ENCODE measurements at regions not wholly inside any gene's neighbourhood (a gene's known extent, or its start where the extent isn't known, plus 50 kb on each side); places are given as distances from the start of the nearest gene placed in this dataset.
"Not testable (repeated sequence)": the region's sequence is repeated elsewhere in the genome, so short reads cannot be mapped to it uniquely, and the experiment has no call there.

DNA sequence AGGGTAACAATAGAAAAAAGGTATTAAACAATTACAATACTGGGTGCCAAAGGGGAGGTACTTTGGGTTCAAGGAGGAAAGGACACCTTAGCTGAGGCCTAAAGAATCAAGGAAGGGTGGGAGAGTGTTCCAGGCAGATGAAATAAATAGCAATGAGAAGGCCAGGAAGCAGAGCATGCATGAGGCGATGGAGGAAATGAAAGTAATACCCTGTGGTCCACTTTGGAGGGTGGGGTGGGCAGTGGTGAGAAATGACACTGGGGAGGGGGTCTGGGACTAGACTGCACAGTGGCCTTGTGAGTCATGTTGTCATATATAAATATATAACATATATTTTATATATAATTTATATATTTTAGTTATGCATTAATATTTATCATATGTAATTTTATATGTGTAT is 55.9 kb downstream of the BHLHE40 start:
- no peak for DNase-seq (ENCODE audit: low spot score)
- Mint-ChIP-seq H3K27ac (no peak overlapping the region), H3K4me1 (ENCODE audit: low read depth) (peaks cover 54% of the 10 kb centered on the region), H3K9me3 (no peaks in the 10 kb centered on the region), H3K4me3 (no peak overlapping the region), H3K27me3 (ENCODE audit: insufficient read depth) (no peaks in the 10 kb centered on the region), H3K36me3 (ENCODE audit: low read depth) (peaks cover 3% of the 10 kb centered on the region)
- intact Hi-C loops (cut with micrococcal nuclease), result loop anchor here (5.0 kb wide), 1 partner anchor 128 kb away; no protein-coding TSS in a partner anchor

DNA sequence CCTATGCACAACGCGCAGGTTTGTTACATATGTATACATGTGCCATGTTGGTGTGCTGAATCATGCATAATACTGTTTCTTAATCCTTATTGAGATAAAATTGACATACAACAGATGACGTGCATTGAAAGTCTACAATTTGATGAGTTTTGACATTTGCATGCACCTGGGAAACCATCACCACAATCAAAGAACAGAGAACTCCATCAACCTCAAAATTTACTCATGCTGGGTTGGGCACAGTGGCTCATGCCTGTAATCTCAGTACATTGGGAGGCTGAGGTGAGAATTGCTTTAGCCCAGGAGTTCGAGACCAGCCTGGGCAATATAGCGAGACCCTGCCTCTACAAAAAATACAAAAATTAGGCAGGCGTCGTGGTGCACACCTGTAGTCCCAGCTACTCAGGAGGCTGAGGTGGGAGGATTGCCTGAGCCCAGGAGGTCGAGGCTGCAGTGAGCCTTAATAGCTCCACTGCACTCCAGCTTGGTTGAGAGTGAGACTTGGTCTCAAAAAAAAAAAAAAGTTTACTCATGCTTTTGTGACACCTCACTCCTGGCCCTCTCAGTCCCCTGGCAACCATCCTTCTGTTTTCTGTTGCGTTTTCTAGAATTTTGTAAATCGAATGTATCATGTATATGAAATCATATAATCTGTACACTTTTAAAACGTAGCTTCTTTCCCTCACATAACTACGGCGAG is 56.6 kb downstream of the BHLHE40 start:
- Mint-ChIP-seq H3K36me3 (ENCODE audit: low read depth) (peaks cover 3% of the 10 kb centered on the region), H3K4me3 (no peak overlapping the region), H3K4me1 (ENCODE audit: low read depth) (peaks cover 55% of the 10 kb centered on the region), H3K27me3 (ENCODE audit: insufficient read depth) (no peaks in the 10 kb centered on the region), H3K9me3 (no peaks in the 10 kb centered on the region), H3K27ac (peak overlapping the region; percentile 55)
- DNase-seq (ENCODE audit: low spot score), result no peak
- intact Hi-C loops (cut with micrococcal nuclease), result loop anchor here (5.0 kb wide), 1 partner anchor 129 kb away; no protein-coding TSS in a partner anchor

DNA sequence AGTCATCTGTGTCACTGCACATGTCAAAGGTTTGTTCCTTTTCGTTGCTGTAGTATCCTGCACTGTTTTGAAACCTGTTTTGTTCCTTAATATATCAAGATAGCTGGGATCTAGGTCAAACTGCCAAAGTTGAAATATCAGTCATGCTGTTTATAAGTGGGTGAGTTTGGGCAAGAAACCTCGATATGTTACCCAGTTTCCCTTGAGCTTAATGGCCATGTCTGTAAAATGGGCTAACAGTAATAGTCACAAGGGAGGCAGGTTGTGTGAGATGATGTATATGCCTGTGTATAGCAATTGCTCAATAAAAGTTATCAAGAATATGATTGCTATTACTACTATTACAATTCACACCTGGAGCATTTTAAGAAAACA is 57.1 kb downstream of the BHLHE40 start:
- intact Hi-C loops (cut with micrococcal nuclease), result loop anchor here (5.0 kb wide), 1 partner anchor 129 kb away; no protein-coding TSS in a partner anchor
- no peaks in the 10 kb centered on the region for H3K9me3 Mint-ChIP-seq
- H3K36me3 Mint-ChIP-seq (ENCODE audit: low read depth), result peaks cover 3% of the 10 kb centered on the region
- H3K27me3 Mint-ChIP-seq (ENCODE audit: insufficient read depth), result no peaks in the 10 kb centered on the region
- peak overlapping the region; percentile 55 for H3K27ac Mint-ChIP-seq
- peaks cover 54% of the 10 kb centered on the region for H3K4me1 Mint-ChIP-seq (ENCODE audit: low read depth)
- no peak overlapping the region for H3K4me3 Mint-ChIP-seq
- DNase-seq (ENCODE audit: low spot score), result no peak

DNA sequence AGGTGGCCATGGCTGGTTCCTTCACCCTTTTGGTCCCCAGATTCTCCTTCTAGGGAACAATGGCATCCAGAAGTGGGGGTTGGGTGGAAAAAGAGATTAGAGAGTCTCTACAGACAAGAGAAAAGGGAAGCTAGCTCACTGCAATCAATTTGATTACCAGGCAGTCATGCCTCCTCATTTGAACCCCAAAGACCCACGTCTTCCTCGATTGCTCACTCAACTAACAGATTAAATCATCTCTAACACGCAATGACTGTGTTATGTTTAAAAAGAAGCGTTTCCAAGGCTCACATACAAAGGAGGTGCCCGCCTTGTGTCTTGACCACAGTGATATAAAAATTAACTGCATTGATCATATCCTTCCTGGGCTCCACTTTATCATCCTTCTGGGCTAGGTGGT is 57.6 kb downstream of the BHLHE40 start:
- Mint-ChIP-seq H3K36me3 (ENCODE audit: low read depth) (peaks cover 3% of the 10 kb centered on the region), H3K4me1 (ENCODE audit: low read depth) (peaks cover 49% of the 10 kb centered on the region), H3K27me3 (ENCODE audit: insufficient read depth) (no peaks in the 10 kb centered on the region), H3K4me3 (no peak overlapping the region), H3K9me3 (no peaks in the 10 kb centered on the region), H3K27ac (peak overlapping the region; percentile 93)
- no peak for DNase-seq (ENCODE audit: low spot score)
- intact Hi-C loops (cut with micrococcal nuclease), result loop anchor here (5.0 kb wide), 1 partner anchor 130 kb away; no protein-coding TSS in a partner anchor

DNA sequence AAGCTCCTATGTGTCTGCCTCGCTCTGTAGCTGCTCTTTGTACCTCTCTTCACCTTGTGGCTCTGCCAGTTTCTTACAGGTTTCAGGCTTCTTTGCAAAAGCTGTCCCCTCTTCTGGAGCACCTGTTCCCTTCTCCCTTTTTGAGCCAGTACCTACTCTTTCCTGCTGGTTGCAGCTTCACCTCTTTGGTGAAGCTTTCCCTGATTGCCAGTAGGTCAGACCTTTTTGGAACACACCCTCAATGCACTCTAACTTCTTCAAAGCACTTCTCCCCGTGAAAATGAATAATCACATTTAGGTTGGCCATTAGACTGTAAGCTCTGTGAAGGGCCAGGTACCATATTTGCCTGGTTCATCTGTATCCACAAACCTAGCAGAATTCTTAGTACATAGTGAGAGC is 60.3 kb downstream of the BHLHE40 start:
- Mint-ChIP-seq H3K4me3 (no peak overlapping the region), H3K4me1 (ENCODE audit: low read depth) (peaks cover 52% of the 10 kb centered on the region), H3K27ac (peak overlapping the region; percentile 56), H3K27me3 (ENCODE audit: insufficient read depth) (no peaks in the 10 kb centered on the region), H3K9me3 (no peaks in the 10 kb centered on the region), H3K36me3 (ENCODE audit: low read depth) (peaks cover 3% of the 10 kb centered on the region)
- no peak for DNase-seq (ENCODE audit: low spot score)
- intact Hi-C loops (cut with micrococcal nuclease), result loop anchor here (5.0 kb wide), 1 partner anchor 132 kb away; no protein-coding TSS in a partner anchor

DNA sequence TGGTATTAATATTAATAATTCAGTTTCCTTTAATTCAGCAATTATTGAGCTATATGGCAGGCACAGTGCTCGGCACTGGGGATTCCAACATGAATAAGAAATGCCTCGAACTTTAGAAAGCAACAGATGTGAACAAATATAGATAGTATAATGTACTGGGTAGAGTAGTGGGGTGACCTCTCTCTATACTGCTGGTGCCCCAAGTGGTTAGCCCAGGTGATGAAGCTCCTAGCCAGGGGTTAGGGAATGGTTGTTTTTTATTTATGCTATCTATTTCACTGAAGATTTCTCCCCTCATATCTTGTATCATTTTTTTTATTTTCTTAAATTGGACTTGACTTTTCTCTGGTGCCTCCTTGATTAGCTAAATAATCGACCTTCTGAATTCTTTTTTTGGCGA is 62.1 kb downstream of the BHLHE40 start:
- H3K4me1 Mint-ChIP-seq (ENCODE audit: low read depth), result peaks cover 45% of the 10 kb centered on the region
- H3K4me3 Mint-ChIP-seq, result no peak overlapping the region
- H3K36me3 Mint-ChIP-seq (ENCODE audit: low read depth), result peaks cover 3% of the 10 kb centered on the region
- intact Hi-C loops (cut with micrococcal nuclease), result no loop called here
- no peaks in the 10 kb centered on the region for H3K9me3 Mint-ChIP-seq
- DNase-seq (ENCODE audit: low spot score), result no peak
- H3K27me3 Mint-ChIP-seq (ENCODE audit: insufficient read depth), result no peaks in the 10 kb centered on the region
- H3K27ac Mint-ChIP-seq, result no peak overlapping the region

DNA sequence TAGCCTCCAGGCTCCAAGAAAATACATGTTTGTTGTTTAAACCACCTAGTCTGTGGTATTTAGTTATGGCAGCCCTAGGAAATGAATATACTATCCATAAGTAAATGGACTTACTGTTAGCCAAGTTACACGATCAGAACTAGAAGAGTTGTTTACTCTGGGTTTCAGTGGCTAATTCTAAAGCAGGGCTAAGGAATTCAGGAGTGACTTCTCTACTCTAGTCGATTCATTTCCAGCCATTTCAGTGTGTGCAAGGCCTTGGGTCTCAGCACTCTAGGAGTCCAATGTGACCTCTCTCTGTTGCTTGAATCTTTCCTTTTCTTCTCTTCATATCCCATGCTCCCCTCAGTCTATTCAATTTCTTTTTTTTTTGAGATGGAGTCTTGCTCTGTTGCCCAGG is 66.7 kb downstream of the BHLHE40 start:
- Mint-ChIP-seq H3K4me3 (no peak overlapping the region), H3K9me3 (peaks cover 17% of the 10 kb centered on the region), H3K27me3 (ENCODE audit: insufficient read depth) (no peaks in the 10 kb centered on the region), H3K27ac (no peak overlapping the region), H3K4me1 (ENCODE audit: low read depth) (peaks cover 6% of the 10 kb centered on the region), H3K36me3 (ENCODE audit: low read depth) (peaks cover 3% of the 10 kb centered on the region)
- intact Hi-C loops (cut with micrococcal nuclease), result no loop called here
- DNase-seq (ENCODE audit: low spot score), result no peak

DNA sequence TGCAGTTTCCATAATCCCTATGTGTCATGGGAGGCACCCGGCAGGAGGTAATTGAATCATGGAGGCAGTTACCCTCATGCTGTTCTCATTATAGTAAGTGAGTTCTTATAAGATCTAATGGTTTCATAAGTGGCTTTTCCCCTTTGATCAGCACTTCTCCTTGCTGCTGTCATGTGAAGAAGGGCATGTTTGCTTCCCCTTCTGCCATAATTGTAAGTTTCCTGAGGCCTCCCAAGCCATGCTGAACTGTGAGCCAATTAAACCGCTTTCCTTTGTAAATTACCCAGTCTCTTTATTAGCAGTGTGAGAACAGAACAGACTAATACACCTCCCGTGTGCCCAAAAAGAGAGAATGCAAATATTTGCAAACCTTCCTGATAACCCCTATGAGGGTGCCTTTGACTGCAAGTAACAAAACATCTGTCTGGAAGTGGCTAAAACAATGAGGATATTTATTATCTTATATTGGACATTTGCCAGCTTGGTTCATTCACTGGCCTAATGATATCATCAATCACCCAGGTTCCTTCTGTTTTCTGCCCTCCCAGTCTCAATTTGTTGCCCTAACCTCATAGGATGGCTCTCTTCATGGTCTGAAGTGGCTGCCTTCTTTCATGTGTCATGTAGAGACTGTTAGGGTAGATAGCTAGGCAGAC is 68.7 kb downstream of the BHLHE40 start:
- no peak for DNase-seq (ENCODE audit: low spot score)
- H3K27ac Mint-ChIP-seq, result no peak overlapping the region
- no peaks in the 10 kb centered on the region for H3K27me3 Mint-ChIP-seq (ENCODE audit: insufficient read depth)
- H3K9me3 Mint-ChIP-seq, result peaks cover 17% of the 10 kb centered on the region
- peaks cover 26% of the 10 kb centered on the region for H3K4me1 Mint-ChIP-seq (ENCODE audit: low read depth)
- peaks cover 8% of the 10 kb centered on the region for H3K36me3 Mint-ChIP-seq (ENCODE audit: low read depth)
- intact Hi-C loops (cut with micrococcal nuclease), result no loop called here
- no peak overlapping the region for H3K4me3 Mint-ChIP-seq

DNA sequence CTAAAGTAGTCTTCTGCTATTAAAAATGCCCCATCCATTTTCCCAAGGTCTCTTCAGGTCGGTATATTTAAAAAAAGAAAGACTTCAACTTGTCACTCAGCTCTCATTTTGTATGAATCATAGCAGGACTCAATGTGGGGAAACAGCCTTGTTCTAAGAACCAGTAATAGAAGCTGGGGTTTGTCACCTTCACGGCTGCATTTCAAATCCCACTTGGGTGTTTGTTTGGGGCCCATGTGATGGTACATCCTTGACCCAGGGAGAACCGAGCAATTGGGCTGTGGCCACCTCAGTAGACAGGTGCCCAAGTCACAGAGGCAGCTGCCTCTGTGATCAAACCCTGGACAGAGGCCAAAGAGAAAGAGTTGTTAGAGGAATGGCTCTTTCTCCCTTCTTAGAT is 70.3 kb upstream of the ARL8B start:
- Mint-ChIP-seq H3K4me3 (no peak overlapping the region), H3K27ac (peak overlapping the region; percentile 64), H3K4me1 (ENCODE audit: low read depth) (peaks cover 48% of the 10 kb centered on the region), H3K9me3 (peaks cover 17% of the 10 kb centered on the region), H3K27me3 (ENCODE audit: insufficient read depth) (no peaks in the 10 kb centered on the region), H3K36me3 (ENCODE audit: low read depth) (peaks cover 13% of the 10 kb centered on the region)
- intact Hi-C loops (cut with micrococcal nuclease), result loop anchor here (1.0 kb wide), 1 partner anchor 13 kb away; no protein-coding TSS in a partner anchor
- DNase-seq (ENCODE audit: low spot score), result no peak

DNA sequence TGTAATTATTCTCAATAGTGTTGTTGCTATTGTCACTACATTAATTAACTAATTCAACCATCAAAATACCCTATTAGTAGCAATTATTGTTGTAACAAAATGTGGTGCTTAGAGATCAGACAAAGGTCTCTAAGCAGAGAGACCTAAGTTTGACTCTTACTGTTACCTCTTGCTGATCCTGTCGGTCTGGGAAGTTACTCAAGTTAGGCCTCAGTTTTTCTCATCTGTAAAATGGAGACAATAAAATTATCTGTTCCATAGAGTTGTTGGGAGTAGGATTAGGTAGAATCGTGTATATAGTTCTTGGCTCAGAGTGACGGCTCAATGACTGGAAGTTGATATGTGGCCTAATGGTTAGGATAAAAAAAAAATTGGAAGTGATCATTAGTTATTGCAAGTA is 69.8 kb upstream of the ARL8B start:
- H3K27ac Mint-ChIP-seq, result peak overlapping the region; percentile 64
- peaks cover 52% of the 10 kb centered on the region for H3K4me1 Mint-ChIP-seq (ENCODE audit: low read depth)

DNA sequence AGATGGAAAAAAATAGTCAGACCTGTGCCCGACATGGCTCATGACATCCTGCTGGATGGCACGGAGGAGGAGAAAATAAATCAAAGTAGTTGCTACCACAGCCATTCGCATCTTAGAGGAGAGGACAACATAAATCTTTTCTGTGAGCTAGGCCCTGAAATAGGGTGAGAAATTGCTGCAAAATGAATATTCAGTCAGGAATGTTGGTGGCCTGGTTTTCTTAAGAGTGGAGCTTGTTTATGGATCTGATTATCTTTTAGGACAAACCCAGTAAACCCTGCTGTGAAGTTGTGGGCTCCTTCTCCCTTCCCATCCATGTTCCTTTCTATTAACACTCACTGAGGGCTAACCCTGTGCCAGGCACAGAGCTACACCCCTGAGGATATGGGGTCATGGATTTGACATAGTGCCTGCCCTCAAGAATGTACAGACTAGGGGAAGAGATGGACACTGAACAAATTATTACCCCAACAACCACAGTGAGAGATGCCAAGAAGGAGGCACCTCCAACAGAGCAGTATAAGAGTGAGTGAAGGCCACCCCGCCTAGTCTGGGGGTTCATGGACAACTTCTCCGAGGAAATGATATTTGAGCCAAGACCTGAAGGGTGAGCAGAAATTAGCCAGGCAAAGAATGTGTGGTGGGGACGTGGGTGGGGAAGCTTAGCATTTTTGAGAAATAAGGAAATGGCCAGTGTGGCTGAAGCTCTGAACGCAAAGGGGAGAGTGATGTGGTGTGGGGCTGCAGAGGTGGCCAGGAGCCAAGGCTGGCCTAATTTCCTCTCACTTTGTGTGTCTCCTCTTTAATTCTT is 68.9 kb upstream of the ARL8B start:
- Mint-ChIP-seq H3K4me3 (no peak overlapping the region), H3K4me1 (ENCODE audit: low read depth) (peaks cover 60% of the 10 kb centered on the region), H3K27me3 (ENCODE audit: insufficient read depth) (no peaks in the 10 kb centered on the region), H3K9me3 (peaks cover 6% of the 10 kb centered on the region), H3K27ac (peak overlapping the region; percentile 10), H3K36me3 (ENCODE audit: low read depth) (peaks cover 11% of the 10 kb centered on the region)
- DNase-seq (ENCODE audit: low spot score), result no peak
- intact Hi-C loops (cut with micrococcal nuclease), result no loop called here

More for the DNA sequence above, 69.8 kb upstream of the ARL8B start:
- H3K4me3 Mint-ChIP-seq, result no peak overlapping the region
- peaks cover 16% of the 10 kb centered on the region for H3K9me3 Mint-ChIP-seq
- intact Hi-C loops (cut with micrococcal nuclease), result no loop called here
- no peak for DNase-seq (ENCODE audit: low spot score)
- no peaks in the 10 kb centered on the region for H3K27me3 Mint-ChIP-seq (ENCODE audit: insufficient read depth)
- H3K36me3 Mint-ChIP-seq (ENCODE audit: low read depth), result peaks cover 12% of the 10 kb centered on the region

DNA sequence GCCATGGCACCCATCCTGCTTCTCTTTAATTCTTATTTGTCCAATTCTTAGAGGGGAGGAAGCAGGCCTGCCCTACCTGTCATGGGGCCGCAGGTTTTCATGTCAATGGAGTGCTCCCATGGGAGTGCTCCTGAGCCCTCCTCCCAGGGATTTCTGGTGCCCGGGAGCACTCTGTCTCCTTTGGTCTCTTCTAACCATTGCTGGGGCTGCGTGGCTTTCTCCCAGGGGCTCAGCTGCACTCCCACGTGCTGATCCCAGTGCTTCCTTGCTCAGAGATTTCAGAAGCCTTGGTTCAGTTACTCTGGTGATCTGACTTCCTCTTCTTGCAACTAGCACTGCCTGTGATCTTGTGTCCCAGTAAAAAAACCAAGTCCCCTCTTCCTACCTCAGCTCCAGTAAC is 68.0 kb upstream of the ARL8B start:
- H3K9me3 Mint-ChIP-seq, result no peaks in the 10 kb centered on the region
- intact Hi-C loops (cut with micrococcal nuclease), result no loop called here
- no peak overlapping the region for H3K4me3 Mint-ChIP-seq
- peaks cover 60% of the 10 kb centered on the region for H3K4me1 Mint-ChIP-seq (ENCODE audit: low read depth)
- no peaks in the 10 kb centered on the region for H3K27me3 Mint-ChIP-seq (ENCODE audit: insufficient read depth)
- H3K27ac Mint-ChIP-seq, result peak overlapping the region; percentile 18
- peaks cover 10% of the 10 kb centered on the region for H3K36me3 Mint-ChIP-seq (ENCODE audit: low read depth)
- DNase-seq (ENCODE audit: low spot score), result no peak

DNA sequence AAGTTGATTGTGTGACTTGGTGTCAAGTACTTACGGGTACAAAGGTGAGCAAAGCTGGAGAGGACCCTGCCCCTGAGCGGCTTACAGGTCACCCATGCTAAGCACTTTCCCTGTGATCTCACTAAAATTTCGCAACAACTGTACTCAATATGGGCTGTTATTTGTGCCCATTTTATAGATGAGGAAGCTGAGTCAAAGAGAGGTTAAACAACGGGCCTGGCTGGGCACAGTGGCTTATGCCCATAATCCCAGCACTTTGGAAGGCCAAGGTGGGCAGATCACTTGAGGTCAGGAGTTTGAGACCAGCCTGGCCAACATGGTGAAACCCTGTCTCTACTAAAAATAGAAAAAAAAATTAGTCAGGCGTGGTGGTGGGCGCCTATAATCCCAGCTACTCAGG is 67.5 kb upstream of the ARL8B start:
- H3K9me3 Mint-ChIP-seq; H3K4me3 Mint-ChIP-seq; H3K27ac Mint-ChIP-seq; H3K27me3 Mint-ChIP-seq (ENCODE audit: insufficient read depth); intact Hi-C loops (cut with micrococcal nuclease); DNase-seq (ENCODE audit: low spot score): not testable (repeated sequence)
- peaks cover 10% of the 10 kb centered on the region for H3K36me3 Mint-ChIP-seq (ENCODE audit: low read depth)
- H3K4me1 Mint-ChIP-seq (ENCODE audit: low read depth), result peaks cover 64% of the 10 kb centered on the region
